ENCODE measurements at regions not wholly inside any gene's neighbourhood (a gene's known extent, or its start where the extent isn't known, plus 50 kb on each side); places are given as distances from the start of the nearest gene placed in this dataset.

DNA sequence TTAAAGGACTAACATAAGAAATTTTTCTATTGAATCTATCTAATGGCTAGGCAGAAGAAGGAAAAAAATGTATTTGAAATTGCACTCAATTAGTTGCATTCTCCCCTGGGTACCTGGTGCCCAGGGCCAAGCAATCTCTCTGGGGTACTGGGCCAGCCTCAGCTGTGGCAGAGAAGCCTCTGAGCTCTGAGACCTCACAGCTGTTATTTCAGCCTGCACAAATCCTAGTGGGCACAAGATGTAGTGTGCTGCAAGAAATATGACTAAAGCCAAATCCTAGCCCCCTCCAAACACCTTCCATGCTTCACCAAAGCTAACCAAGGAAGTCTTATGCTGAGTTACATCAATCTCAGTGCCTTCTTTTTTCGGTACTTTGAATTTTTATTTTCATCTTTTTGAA, 478.4 kb downstream of the STK39 start:
- TF ChIP-seq, protein P1, sequence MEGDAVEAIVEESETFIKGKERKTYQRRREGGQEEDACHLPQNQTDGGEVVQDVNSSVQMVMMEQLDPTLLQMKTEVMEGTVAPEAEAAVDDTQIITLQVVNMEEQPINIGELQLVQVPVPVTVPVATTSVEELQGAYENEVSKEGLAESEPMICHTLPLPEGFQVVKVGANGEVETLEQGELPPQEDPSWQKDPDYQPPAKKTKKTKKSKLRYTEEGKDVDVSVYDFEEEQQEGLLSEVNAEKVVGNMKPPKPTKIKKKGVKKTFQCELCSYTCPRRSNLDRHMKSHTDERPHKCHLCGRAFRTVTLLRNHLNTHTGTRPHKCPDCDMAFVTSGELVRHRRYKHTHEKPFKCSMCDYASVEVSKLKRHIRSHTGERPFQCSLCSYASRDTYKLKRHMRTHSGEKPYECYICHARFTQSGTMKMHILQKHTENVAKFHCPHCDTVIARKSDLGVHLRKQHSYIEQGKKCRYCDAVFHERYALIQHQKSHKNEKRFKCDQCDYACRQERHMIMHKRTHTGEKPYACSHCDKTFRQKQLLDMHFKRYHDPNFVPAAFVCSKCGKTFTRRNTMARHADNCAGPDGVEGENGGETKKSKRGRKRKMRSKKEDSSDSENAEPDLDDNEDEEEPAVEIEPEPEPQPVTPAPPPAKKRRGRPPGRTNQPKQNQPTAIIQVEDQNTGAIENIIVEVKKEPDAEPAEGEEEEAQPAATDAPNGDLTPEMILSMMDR (IDR thresholded peaks at IDR 0.05) = no peak
- no peak for TF ChIP-seq POLR2A (IDR thresholded peaks at IDR 0.05)
